HG03159 (cell line): ENCODE measurements at regions not wholly inside any gene's neighbourhood (a gene's known extent, or its start where the extent isn't known, plus 50 kb on each side); places are given as distances from the start of the nearest gene placed in this dataset.

Experiments
- ATAC-seq: cut with Tn5 transposase; IDR thresholded peaks from one replicate; pipeline ENCODE4 v1.9.1; 2021; ENCODE audit warnings: mild to moderate bottlenecking, moderate library complexity; ENCODE audit not compliant: unreplicated experiment

DNA sequence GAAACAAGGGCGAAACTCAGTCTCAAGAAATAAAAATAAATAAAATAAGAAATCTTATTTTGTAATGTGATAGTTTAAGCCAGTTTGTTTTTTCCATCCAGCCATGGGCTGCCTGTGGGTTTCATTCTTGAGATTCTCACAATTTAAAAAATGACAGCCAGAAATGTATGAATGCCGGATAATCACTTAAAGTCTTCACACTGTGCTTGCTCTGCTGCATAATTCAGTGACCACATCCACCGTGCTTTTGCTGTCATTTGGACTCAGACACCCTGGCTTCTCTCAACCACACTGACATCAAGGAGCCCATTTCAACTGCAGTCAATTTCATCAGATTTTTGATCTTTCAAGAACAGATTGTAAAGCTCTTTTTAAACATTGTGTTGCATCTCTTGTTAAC is 61.0 kb upstream of the DAPK1 start:
- no peak for ATAC-seq

DNA sequence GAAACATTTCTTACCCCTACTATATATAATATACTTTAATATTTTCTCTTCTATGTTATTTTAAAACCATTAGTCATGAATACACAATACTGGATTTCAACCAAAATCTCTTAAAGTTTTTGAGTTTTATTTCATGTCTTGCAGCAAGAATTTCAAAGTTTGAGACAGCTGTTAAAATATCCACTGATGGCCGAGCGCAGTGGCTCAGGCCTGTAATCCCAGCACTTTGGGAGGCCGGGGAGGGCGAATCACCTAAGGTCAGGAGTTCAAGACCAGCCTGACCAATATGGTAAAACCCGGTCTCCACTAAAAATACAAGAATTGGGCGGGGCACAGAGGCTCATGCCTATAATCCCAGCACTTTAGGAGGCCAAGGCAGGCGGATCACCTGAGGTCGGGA is 59.7 kb upstream of the DAPK1 start:
- ATAC-seq, result no peak

DNA sequence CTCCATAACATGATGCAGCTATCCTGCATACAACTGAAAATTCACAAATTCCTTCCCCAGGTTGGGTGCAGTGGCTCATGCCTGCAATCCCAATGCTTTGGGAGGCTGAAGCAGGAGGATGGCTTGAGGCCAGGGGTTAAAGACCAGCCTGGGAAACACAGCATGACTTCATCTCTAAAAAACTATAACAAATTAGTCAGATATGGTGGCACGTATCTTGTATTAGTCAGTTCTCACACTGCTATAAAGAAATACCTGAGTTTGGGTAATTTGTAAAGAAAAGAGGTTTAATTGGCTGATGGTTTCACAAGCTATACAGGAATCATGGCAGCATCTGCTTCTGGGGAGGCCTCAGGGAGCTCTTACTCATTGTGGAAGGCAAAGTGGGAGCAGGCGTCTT is 56.4 kb upstream of the DAPK1 start:
- ATAC-seq, result no peak

DNA sequence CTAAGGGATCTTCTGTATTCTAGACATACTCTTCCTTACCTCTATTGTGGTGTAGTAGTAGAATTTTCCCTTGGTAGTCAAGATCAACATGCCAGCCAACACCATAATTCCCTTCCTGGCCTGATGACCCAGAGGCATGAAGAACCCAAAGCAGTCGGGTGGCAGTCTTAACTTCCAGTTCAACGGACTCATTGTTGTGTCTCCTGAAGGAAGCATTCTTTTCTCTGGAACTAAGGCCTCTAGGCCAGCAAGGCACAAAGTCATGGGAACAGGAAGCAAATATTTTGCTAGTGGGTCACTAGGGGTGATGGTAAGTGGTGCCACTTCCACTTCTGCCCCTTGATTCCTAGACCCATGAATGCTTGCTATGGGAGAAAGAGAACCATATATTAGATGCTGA is 55.2 kb upstream of the DAPK1 start:
- no peak for ATAC-seq

DNA sequence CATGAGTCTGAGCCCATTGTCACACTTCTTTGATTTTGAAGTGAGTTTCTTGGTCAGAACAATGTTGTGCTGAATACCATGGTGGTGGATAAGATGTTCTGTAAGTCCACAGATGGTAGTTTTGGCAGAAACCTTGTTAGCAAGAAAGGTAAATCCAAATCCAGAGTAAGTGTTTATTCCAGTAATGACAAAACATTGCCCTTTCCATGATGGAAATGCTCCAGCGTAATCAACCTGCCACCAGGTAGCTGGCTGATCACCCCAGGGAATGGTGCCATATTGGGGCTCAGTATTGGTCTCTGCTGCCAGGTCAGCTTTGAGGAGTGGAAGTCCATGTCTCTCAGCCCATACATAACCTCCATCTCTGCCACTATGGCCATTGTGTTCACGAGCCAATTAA is 54.7 kb upstream of the DAPK1 start:
- no peak for ATAC-seq

DNA sequence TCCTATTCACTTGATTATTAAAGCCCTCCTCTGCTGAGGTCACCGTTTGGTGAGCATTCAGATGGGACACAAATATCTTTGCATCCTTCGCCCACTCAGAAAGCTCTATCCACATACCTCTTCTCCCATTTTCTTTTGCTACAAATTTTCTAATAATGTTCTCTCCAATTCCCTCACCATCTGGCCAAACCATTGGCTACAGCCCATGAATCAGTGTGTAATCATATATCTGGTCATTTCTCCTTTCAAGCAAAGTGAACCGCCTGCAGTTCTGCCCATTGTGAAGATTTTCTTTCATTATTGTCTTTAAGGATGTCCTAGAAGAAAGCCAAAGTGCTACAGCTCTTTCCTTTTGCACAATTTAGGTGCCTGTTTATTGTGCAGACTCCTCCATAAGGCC is 54.2 kb upstream of the DAPK1 start:
- ATAC-seq, result no peak

DNA sequence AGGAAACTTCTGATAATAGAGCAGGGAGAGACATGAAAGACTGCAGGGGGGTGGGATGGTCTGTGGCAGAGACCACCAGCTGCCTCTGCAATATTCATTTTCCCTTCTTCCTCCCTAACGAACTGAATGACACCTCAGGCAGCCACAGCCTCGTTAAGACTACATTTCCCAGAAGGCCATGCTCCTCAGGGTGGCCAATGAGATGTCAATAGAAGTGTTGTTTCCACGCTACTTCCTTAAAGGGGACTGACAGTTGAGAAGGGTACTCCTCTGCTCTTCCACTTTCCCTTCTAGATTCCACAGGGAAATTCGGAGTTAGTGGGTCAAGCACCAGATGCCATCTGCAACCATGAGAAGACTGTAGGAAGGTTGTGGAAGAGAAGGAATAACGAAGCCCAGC is 52.0 kb upstream of the DAPK1 start:
- ATAC-seq, result peak; percentile 97

DNA sequence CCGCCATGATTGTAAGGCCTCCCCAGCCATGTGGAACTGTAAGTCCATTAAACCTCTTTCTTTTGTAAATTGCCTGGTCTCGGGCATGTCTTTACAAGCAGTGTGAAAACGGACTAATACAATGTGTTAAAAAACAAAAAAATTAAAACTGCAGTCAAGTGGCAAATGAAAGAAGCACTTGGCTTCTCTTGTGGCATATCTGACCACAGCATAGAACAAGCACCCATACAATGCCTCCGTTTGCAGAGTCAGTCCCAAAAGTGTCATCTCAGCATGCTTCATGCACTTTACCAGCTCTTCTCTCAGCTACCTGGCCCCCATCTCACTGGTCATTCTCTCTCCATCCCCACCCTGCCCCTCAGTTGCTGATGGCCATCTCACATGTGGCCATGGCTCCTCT is 51.1 kb upstream of the DAPK1 start:
- no peak for ATAC-seq

DNA sequence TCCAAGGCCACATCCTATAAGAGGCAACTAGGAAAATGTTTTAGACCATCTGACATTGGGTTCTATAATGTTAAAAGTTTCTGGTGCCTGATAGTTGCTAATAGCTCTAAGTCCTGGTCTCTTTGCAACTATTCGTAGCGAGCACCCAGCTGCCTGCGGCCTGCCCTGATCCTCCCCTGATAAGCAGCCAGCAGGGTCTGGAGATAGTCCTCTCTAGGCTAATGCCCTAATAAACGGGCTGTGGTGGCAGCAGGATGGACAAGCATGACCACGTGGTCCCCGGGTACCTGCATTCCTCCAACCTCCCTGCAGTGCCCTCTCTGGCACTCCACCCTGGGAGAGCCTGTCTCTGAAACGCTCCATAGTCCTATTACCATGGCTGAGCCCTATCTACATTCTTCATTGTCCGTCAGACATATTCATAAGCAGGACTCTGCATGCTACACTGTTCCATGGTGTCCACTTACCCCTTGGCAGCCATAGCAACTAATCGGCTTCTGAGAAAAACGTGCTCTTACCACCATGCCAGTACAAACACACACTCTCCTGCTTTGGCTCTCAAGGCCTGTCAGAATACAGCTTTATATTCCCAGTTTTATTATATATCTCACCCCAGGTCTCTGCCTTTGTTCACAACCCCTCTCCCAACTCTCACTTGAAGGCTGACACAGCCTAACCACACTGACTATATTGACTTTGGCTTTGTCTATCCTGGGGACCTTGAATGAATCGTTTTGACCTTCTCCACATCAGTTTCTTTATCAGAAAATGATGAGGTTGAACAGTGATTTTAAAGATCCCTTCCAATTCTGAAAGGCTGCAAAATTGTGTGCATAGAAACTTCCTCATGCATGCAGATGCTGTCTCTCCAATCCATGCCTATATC is 49.9 kb upstream of the DAPK1 start:
- no peak for ATAC-seq
